H9 (cell line): ENCODE measurements at regions not wholly inside any gene's neighbourhood (a gene's known extent, or its start where the extent isn't known, plus 50 kb on each side); places are given as distances from the start of the nearest gene placed in this dataset.

Experiments
- DNase-seq: peaks from one replicate; pipeline ENCODE4 v3.0.0-alpha.2; 2017
- H2AFZ ChIP-seq: one replicate; pipeline ENCODE4 v1.6.1; 2013; ENCODE audit warnings: mild to moderate bottlenecking, low read length, control low read depth, moderate library complexity
- H2AK5ac ChIP-seq: 2 replicates; pipeline ENCODE4 v1.6.1; 2013; ENCODE audit warnings: low read length, control low read depth, mixed read lengths; ENCODE audit not compliant: insufficient read length
- H2BK120ac ChIP-seq: one replicate; pipeline ENCODE4 v1.6.1; 2013; ENCODE audit warnings: low read depth, mild to moderate bottlenecking, low read length, control low read depth, inconsistent platforms; ENCODE audit not compliant: poor library complexity, severe bottlenecking
- H2BK12ac ChIP-seq: 2 replicates; pipeline ENCODE4 v1.6.1; 2013; ENCODE audit warnings: low read length, control low read depth, mixed read lengths, low read depth; ENCODE audit not compliant: insufficient read length
- H2BK15ac ChIP-seq: 2 replicates; pipeline ENCODE4 v1.6.1; 2013; ENCODE audit warnings: low read depth, low read length, control low read depth
- H2BK20ac ChIP-seq: one replicate; pipeline ENCODE4 v1.6.1; 2013; ENCODE audit warnings: low read depth, mild to moderate bottlenecking, low read length, control low read depth, inconsistent platforms; ENCODE audit not compliant: poor library complexity, severe bottlenecking
- H2BK5ac ChIP-seq: 2 replicates; pipeline ENCODE4 v1.6.1; 2013; ENCODE audit warnings: low read length, control low read depth, mixed read lengths; ENCODE audit not compliant: insufficient read length
- H3K14ac ChIP-seq: 2 replicates; pipeline ENCODE4 v1.6.1; 2013; ENCODE audit warnings: low read length, control low read depth; ENCODE audit not compliant: insufficient read depth
- H3K18ac ChIP-seq: 2 replicates; pipeline ENCODE4 v1.6.1; 2013; ENCODE audit warnings: low read depth, mild to moderate bottlenecking, mixed read lengths, low read length, control low read depth; ENCODE audit not compliant: insufficient read length
- H3K23ac ChIP-seq: 2 replicates; pipeline ENCODE4 v1.6.1; 2013; ENCODE audit warnings: low read length, control low read depth, mixed read lengths, low read depth; ENCODE audit not compliant: insufficient read length
- H3K23me2 ChIP-seq: 2 replicates; pipeline ENCODE4 v1.6.1; 2013; ENCODE audit warnings: low read depth, mild to moderate bottlenecking, mixed read lengths, low read length, control low read depth; ENCODE audit not compliant: insufficient read length, poor library complexity, severe bottlenecking
- H3K27ac ChIP-seq: 2 replicates; pipeline ENCODE4 v1.5.1; 2013; ENCODE audit warnings: low read length, control low read depth, mixed read lengths, low read depth; ENCODE audit not compliant: insufficient read length
- H3K27me3 ChIP-seq: 2 replicates; pipeline ENCODE4 v1.6.1; 2013; ENCODE audit warnings: low read length, control low read depth, inconsistent platforms; ENCODE audit not compliant: insufficient read depth
- H3K4ac ChIP-seq: 2 replicates; pipeline ENCODE4 v1.6.1; 2013; ENCODE audit warnings: low read depth, mild to moderate bottlenecking, control low read depth, inconsistent platforms, low read length, moderate library complexity
- H3K4me1 ChIP-seq: 2 replicates; pipeline ENCODE4 v1.6.1; 2013; ENCODE audit warnings: low read length, control low read depth, inconsistent platforms; ENCODE audit not compliant: insufficient read depth
- H3K4me2 ChIP-seq: 2 replicates; pipeline ENCODE4 v1.6.1; 2013; ENCODE audit warnings: low read length, control low read depth, mixed read lengths; ENCODE audit not compliant: insufficient read length, insufficient read depth
- H3K56ac ChIP-seq: 2 replicates; pipeline ENCODE4 v1.6.1; 2013; ENCODE audit warnings: low read depth, mild to moderate bottlenecking, mixed read lengths, low read length, control low read depth; ENCODE audit not compliant: insufficient read length
- H3K79me1 ChIP-seq: 2 replicates; pipeline ENCODE4 v1.6.1; 2013; ENCODE audit warnings: low read depth, mild to moderate bottlenecking, moderate library complexity, low read length, control low read depth, inconsistent platforms; ENCODE audit not compliant: insufficient read depth, poor library complexity, severe bottlenecking
- H3K79me2 ChIP-seq: 2 replicates; pipeline ENCODE4 v1.6.1; 2013; ENCODE audit warnings: low read length, control low read depth, inconsistent platforms; ENCODE audit not compliant: insufficient read depth
- H3K9ac ChIP-seq: 2 replicates; pipeline ENCODE4 v1.6.1; 2013; ENCODE audit warnings: low read length, control low read depth, mixed read lengths; ENCODE audit not compliant: insufficient read length; ENCODE audit errors: extremely low read depth
- H3K9me3 ChIP-seq: one replicate; pipeline ENCODE4 v1.6.1; 2013; ENCODE audit warnings: low read depth, low read length, inconsistent platforms; ENCODE audit not compliant: control insufficient read depth
- H3T11ph ChIP-seq: one replicate; pipeline ENCODE4 v1.6.1; 2013; ENCODE audit warnings: mild to moderate bottlenecking, low read length, control low read depth, inconsistent platforms
- H4K20me1 ChIP-seq: one replicate; pipeline ENCODE4 v1.6.1; 2013; ENCODE audit not compliant: control insufficient read depth, insufficient read length, insufficient read depth
- H4K5ac ChIP-seq: 2 replicates; pipeline ENCODE4 v1.6.1; 2013; ENCODE audit warnings: low read depth, mild to moderate bottlenecking, mixed read lengths, low read length, control low read depth; ENCODE audit not compliant: insufficient read length
- H4K8ac ChIP-seq: replicated peaks from 2 replicates; pipeline ENCODE4 v1.6.1; 2013; ENCODE audit warnings: low read length, control low read depth, mixed read lengths, low read depth; ENCODE audit not compliant: insufficient read length
- H4K91ac ChIP-seq: 2 replicates; pipeline ENCODE4 v1.6.1; 2013; ENCODE audit warnings: low read depth, mild to moderate bottlenecking, moderate library complexity, mixed read lengths, low read length, control low read depth; ENCODE audit not compliant: insufficient read length
- H3K27ac Mint-ChIP-seq, 3 experiments: 2 replicates in 2 of 3; 3 replicates in 1 of 3; pipeline ENCODE4 v1.8.0; 2020 to 2021; ENCODE audit warnings: mixed read lengths in 3 of 3, mild to moderate bottlenecking in 1 of 3, moderate library complexity in 1 of 3
- H3K27me3 Mint-ChIP-seq: 2 replicates; pipeline ENCODE4 v1.8.0; 2021; ENCODE audit warnings: low read depth, mild to moderate bottlenecking, moderate library complexity, mixed read lengths
- H3K36me3 Mint-ChIP-seq, 3 experiments: 2 replicates in 2 of 3; 3 replicates in 1 of 3; pipeline ENCODE4 v1.8.0; 2020 to 2021; ENCODE audit warnings: low read depth in 3 of 3, mixed read lengths in 3 of 3; ENCODE audit not compliant: insufficient read depth in 1 of 3
- H3K4me1 Mint-ChIP-seq, 2 experiments: 2 replicates each; pipeline ENCODE4 v1.8.0; 2020; ENCODE audit warnings: mixed read lengths in 2 of 2
- H3K4me3 Mint-ChIP-seq, 2 experiments: 2 replicates in 1 of 2; 3 replicates in 1 of 2; pipeline ENCODE4 v1.8.0; 2020 to 2021; ENCODE audit warnings: mild to moderate bottlenecking in 2 of 2, mixed read lengths in 2 of 2, moderate library complexity in 1 of 2
- H3K9me3 Mint-ChIP-seq, 2 experiments: 2 replicates in 1 of 2; 3 replicates in 1 of 2; pipeline ENCODE4 v1.8.0; 2020; ENCODE audit warnings: mild to moderate bottlenecking in 2 of 2, mixed read lengths in 2 of 2, moderate library complexity in 1 of 2
- WGBS: extraction: QIAGEN DNeasy Blood & Tissue Kit; methylation state at CpG from one replicate; pipeline ENCODE4 v1.1.7; 2013; ENCODE audit warnings: missing lambda C conversion rate, low lambda C conversion rate, mixed read lengths; ENCODE audit not compliant: insufficient read length; ENCODE audit errors: extremely low coverage; 5-methylcytosine and 5-hydroxymethylcytosine counted together
- TF ChIP-seq, protein P1 (sequence below): fragments of 200-600 bp; sonication (generic); conservative IDR thresholded peaks from 3 replicates; pipeline ENCODE4 v1.8.0; 2021; ENCODE audit warnings: antibody characterized with exemption, mild to moderate bottlenecking

DNA sequence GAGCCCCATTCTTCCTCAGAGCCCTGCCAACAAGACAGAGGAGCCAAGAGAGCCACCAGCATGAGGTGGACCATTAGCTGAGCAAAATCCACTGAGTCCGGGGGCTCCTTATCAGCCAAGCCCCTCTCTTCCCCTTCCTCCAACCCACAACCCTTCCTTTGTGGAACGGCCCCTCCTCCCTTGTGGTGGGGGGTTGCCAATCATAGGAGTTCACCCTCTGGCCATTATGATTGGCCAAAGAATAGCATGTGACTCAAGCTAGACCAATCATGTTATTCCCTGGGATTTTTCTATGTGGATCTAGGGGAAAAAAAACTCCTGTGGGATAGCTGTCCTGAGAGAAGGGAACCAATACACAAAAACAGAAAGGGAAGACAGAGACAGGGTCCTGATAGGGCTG lies 120.5 kb downstream of the C16orf95 start:
- Histone ChIP-seq H2BK120ac (no peak overlapping the region), H4K91ac (no peak overlapping the region), H3K27me3 (no peaks in the 10 kb centered on the region), H3T11ph (no peak overlapping the region), H3K4ac (no peak overlapping the region), H3K56ac (no peak overlapping the region), H3K4me2 (no peak overlapping the region), H3K79me2 (no peaks in the 10 kb centered on the region), H2AFZ (no peak overlapping the region), H3K79me1 (no peaks in the 10 kb centered on the region), H3K18ac (no peak overlapping the region), H3K9ac (no peak overlapping the region), H3K14ac (no peak overlapping the region), H4K20me1 (no peaks in the 10 kb centered on the region), H3K23me2 (no peaks in the 10 kb centered on the region), H3K9me3 (no peaks in the 10 kb centered on the region), H2BK12ac (no peak overlapping the region), H3K23ac (no peak overlapping the region), H2BK5ac (no peak overlapping the region), H4K8ac (no peak overlapping the region), H3K27ac (no peak overlapping the region), H3K4me1 (no peaks in the 10 kb centered on the region), H2BK20ac (no peak overlapping the region), H2AK5ac (no peak overlapping the region), H2BK15ac (no peak overlapping the region), H4K5ac (no peak overlapping the region)
- no peaks in the 10 kb centered on the region; a peak in 1 of 5 replicates for H3K9me3 Mint-ChIP-seq
- no CpG with 5 or more reads among the region's 2 CpGs for WGBS
- no peak for DNase-seq
- H3K4me3 Mint-ChIP-seq: no peak overlapping the region
- peaks cover 8% of the 10 kb centered on the region for H3K27me3 Mint-ChIP-seq
- no peaks in the 10 kb centered on the region for H3K36me3 Mint-ChIP-seq
- peaks cover 17 to 22% of the 10 kb centered on the region in 2 experiments for H3K4me1 Mint-ChIP-seq
- TF ChIP-seq, protein P1, sequence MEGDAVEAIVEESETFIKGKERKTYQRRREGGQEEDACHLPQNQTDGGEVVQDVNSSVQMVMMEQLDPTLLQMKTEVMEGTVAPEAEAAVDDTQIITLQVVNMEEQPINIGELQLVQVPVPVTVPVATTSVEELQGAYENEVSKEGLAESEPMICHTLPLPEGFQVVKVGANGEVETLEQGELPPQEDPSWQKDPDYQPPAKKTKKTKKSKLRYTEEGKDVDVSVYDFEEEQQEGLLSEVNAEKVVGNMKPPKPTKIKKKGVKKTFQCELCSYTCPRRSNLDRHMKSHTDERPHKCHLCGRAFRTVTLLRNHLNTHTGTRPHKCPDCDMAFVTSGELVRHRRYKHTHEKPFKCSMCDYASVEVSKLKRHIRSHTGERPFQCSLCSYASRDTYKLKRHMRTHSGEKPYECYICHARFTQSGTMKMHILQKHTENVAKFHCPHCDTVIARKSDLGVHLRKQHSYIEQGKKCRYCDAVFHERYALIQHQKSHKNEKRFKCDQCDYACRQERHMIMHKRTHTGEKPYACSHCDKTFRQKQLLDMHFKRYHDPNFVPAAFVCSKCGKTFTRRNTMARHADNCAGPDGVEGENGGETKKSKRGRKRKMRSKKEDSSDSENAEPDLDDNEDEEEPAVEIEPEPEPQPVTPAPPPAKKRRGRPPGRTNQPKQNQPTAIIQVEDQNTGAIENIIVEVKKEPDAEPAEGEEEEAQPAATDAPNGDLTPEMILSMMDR: no peak
- H3K27ac Mint-ChIP-seq: no peak overlapping the region
